ENCODE measurements at regions not wholly inside any gene's neighbourhood (a gene's known extent, or its start where the extent isn't known, plus 50 kb on each side); places are given as distances from the start of the nearest gene placed in this dataset.

GRCh38 chr7:116148108-116148507 lies 62.2 kb upstream of the TES start:
- no peak for DNase-seq

GRCh38 chr7:116148626-116149025 lies 61.7 kb upstream of the TES start:
- no peak for DNase-seq

- peak; percentile 3 for DNase-seq
Observed at GRCh38 chr7:116150588-116150987, 59.8 kb upstream of the TES start.

GRCh38 chr7:116152276-116152675 lies 58.1 kb upstream of the TES start:
- no peak for DNase-seq

GRCh38 chr7:116153050-116153449 lies 57.3 kb upstream of the TES start:
- no peak for DNase-seq

GRCh38 chr7:116159711-116160110 lies 50.6 kb upstream of the TES start:
- DNase-seq = no peak

Data from hindlimb muscle (tissue), 1 donor.